Heart left ventricle (tissue), 16 donors: ENCODE measurements at regions not wholly inside any gene's neighbourhood (a gene's known extent, or its start where the extent isn't known, plus 50 kb on each side); places are given as distances from the start of the nearest gene placed in this dataset.

Experiments
- ATAC-seq, 4 donors: fragments of 200-7000 bp; cut with Tn5 transposase; one replicate each; pipeline ENCODE4 v1.9.1; 2020 to 2022; ENCODE audit warnings: moderate library complexity in 4 of 4, mild to moderate bottlenecking in 3 of 4, moderate number of reproducible peaks in 1 of 4
- DNase-seq, 5 donors: peaks; one replicate each; pipeline ENCODE4 v3.0.0-alpha.2; 2020
- H3K27ac ChIP-seq, 12 donors: fragments of 200-600 bp; sonication (generic) in 4 of 12; one replicate each; pipeline versions ENCODE4 v1.5.0 to v1.8.0; 2016 to 2022; ENCODE audit warnings: mild to moderate bottlenecking in 2 of 12
- H3K27me3 ChIP-seq, 9 donors: fragments of 200-600 bp; sonication (generic) in 2 of 9; one replicate each; pipeline versions ENCODE4 v1.5.1 to v1.8.0; 2016 to 2022; ENCODE audit warnings: mild to moderate bottlenecking in 3 of 9
- H3K36me3 ChIP-seq, 9 donors: fragments of 200-600 bp; sonication (generic) in 2 of 9; one replicate each; pipeline versions ENCODE4 v1.5.0 to v1.8.0; 2018 to 2022; ENCODE audit warnings: mild to moderate bottlenecking in 2 of 9
- H3K4me1 ChIP-seq, 12 donors: fragments of 200-600 bp; sonication (generic) in 4 of 12; one replicate each; pipeline versions ENCODE4 v1.5.0 to v1.8.0; 2016 to 2022; ENCODE audit warnings: mild to moderate bottlenecking in 3 of 12
- H3K4me3 ChIP-seq, 12 donors: fragments of 200-600 bp; sonication (generic) in 4 of 12; one replicate each; pipeline versions ENCODE4 v1.5.0 to v1.8.0; 2017 to 2022; ENCODE audit warnings: mild to moderate bottlenecking in 9 of 12, moderate library complexity in 4 of 12
- H3K9me3 ChIP-seq, 12 donors: fragments of 200-600 bp; sonication (generic) in 4 of 12; one replicate each; pipeline versions ENCODE4 v1.5.0 to v1.8.0; 2016 to 2022; ENCODE audit warnings: mild to moderate bottlenecking in 1 of 12
- CTCF ChIP-seq, 12 donors: fragments of 200-600 bp; sonication (generic) in 4 of 12; IDR thresholded peaks; one replicate each; pipeline versions ENCODE4 v1.5.0 to v1.8.0; 2018 to 2022; ENCODE audit warnings: antibody characterized with exemption in 12 of 12, mild to moderate bottlenecking in 5 of 12
- POLR2A ChIP-seq, 2 donors: fragments of 450-650 bp; IDR thresholded peaks; one replicate each; pipeline ENCODE4 v1.6.1; 2017; ENCODE audit warnings: antibody characterized with exemption in 2 of 2, mild to moderate bottlenecking in 2 of 2, moderate library complexity in 2 of 2
- WGBS, 4 donors: extraction: QIAGEN DNeasy Blood & Tissue Kit in 2 of 4; methylation state at CpG; one replicate each; pipeline versions ENCODE4 v1.1.5 to v1.1.7; 2013 to 2018; 5-methylcytosine and 5-hydroxymethylcytosine counted together
- intact Hi-C, 10 donors: fragments of 100-400 bp; cut with DNase I; formaldehyde crosslinking; loops; one replicate each; pipeline versions ENCODE4 v1.11.1 to v1.14.2; 2022
- donor health status: ischemic (EF 13 %, LVEDD 7.1; RV severe dilation, severe dysfunction).
- donor health status: healthy with polysubstance abuse.
- donor health status: DM: no; HTN: yes; CAD: no.
- donor health status: DM: no; HTN: no; CAD: no.
- donor health status: ischemic (EF 25% LVEDD 6.9; RV normal size, moderate dysfunction).
- donor health status: ischemic (EF 25% LVEDD 5.7; RV mildly dilated, moderate dysfunction).
- donor health status: healthy.
- donor health status: DM: yes; HTN: yes; CAD: no.
- donor health status: ischemic (EF 35%, LVEDD 5.7; RV mildly dilated, moderate dysfunction).
- donor health status: nonischemic (EF 11% LVEDD 7.7; RV severe dilation, severe dysfunction).
- donor health status: DM: yes; HTN: yes; CAD: no.
- donor health status: PGD.
- donor health status: ischemic (EF 29% LVEDD 5.4; RV normal size, mild dysfunction).
- donor health status: nonischemic (EF 23%, LVEDD 6.1; RV moderate dilation, normal function).

- ATAC-seq (no peak), DNase-seq (no peak)
- intact Hi-C loops = no loop called here
- Histone ChIP-seq H3K27me3 (no peaks in the 10 kb centered on the region), H3K36me3 (no peaks in the 10 kb centered on the region), H3K27ac (no peak overlapping the region), H3K4me1 (no peaks in the 10 kb centered on the region), H3K4me3 (no peak overlapping the region), H3K9me3 (no peaks in the 10 kb centered on the region)
- TF ChIP-seq CTCF (IDR thresholded peaks at IDR 0.05) = no peak
- no peak for TF ChIP-seq POLR2A (IDR thresholded peaks at IDR 0.05)
Observed at GRCh38 chr2:125106710-125107109, 1081.6 kb downstream of the CNTNAP5 start.

- ATAC-seq = no peak
- 47 to 70% (median 55%) methylated on average over 1 of the region's 1 CpG for WGBS, 4 donors
- no peak overlapping the region for H3K27ac ChIP-seq
- H3K36me3 ChIP-seq = no peaks in the 10 kb centered on the region
- no peaks in the 10 kb centered on the region for H3K9me3 ChIP-seq
- DNase-seq = no peak
- H3K4me1 ChIP-seq = no peaks in the 10 kb centered on the region
- TF ChIP-seq CTCF (IDR thresholded peaks at IDR 0.05) (no peak), POLR2A (IDR thresholded peaks at IDR 0.05) (no peak)
- no peaks in the 10 kb centered on the region for H3K27me3 ChIP-seq
- intact Hi-C loops = no loop called here
- H3K4me3 ChIP-seq = no peak overlapping the region
Observed at GRCh38 chr2:125107446-125107845, 1082.4 kb downstream of the CNTNAP5 start.

GRCh38 chr2:125108251-125108650 lies 1083.2 kb downstream of the CNTNAP5 start:
- TF ChIP-seq CTCF (IDR thresholded peaks at IDR 0.05) (no peak), POLR2A (IDR thresholded peaks at IDR 0.05) (no peak)
- H3K27ac ChIP-seq = no peak overlapping the region
- no peaks in the 10 kb centered on the region for H3K27me3 ChIP-seq
- no peak overlapping the region for H3K4me3 ChIP-seq
- intact Hi-C loops = no loop called here
- no peaks in the 10 kb centered on the region for H3K9me3 ChIP-seq
- no peak for ATAC-seq
- no peaks in the 10 kb centered on the region for H3K36me3 ChIP-seq
- no peak for DNase-seq
- H3K4me1 ChIP-seq = no peaks in the 10 kb centered on the region

GRCh38 chr2:125125902-125126301 lies 1100.8 kb downstream of the CNTNAP5 start:
- ATAC-seq (no peak), DNase-seq (no peak)
- TF ChIP-seq CTCF (IDR thresholded peaks at IDR 0.05) (no peak), POLR2A (IDR thresholded peaks at IDR 0.05) (no peak)
- Histone ChIP-seq H3K4me1 (no peaks in the 10 kb centered on the region), H3K27me3 (no peaks in the 10 kb centered on the region), H3K36me3 (no peaks in the 10 kb centered on the region), H3K9me3 (peaks cover 0 to 28% (median 0%) of the 10 kb centered on the region in 12 donors), H3K27ac (no peak overlapping the region), H3K4me3 (no peak overlapping the region)
- intact Hi-C loops = no loop called here
- WGBS, 4 donors = 58 to 84% (median 80%) methylated on average over 1 of the region's 1 CpG
